WTC11 (cell line): ENCODE measurements at regions not wholly inside any gene's neighbourhood (a gene's known extent, or its start where the extent isn't known, plus 50 kb on each side); places are given as distances from the start of the nearest gene placed in this dataset.

Source experiments
- ATAC-seq: fragments of 200-7000 bp; cut with Tn5 transposase; 2 replicates; pipeline ENCODE4 v1.10.0; 2021; ENCODE audit warnings: mild to moderate bottlenecking, moderate library complexity
- CTCF ChIA-PET: fragments of 300-600 bp; sonication (Branson Sonifier 250); formaldehyde crosslinking; loops from one replicate; lab custom pipeline; 2021; ENCODE audit warnings: antibody characterized with exemption; lab: Charles Lee
- POLR2A ChIA-PET: fragments of 350-600 bp; sonication (Branson Sonifier 250); formaldehyde crosslinking; loops from one replicate; lab custom pipeline; 2021; ENCODE audit warnings: antibody characterized with exemption; lab: Charles Lee
- DNase-seq: peaks from one replicate; pipeline ENCODE4 v3.0.0; 2021; ENCODE audit warnings: low spot score
- H3K27ac Mint-ChIP-seq: 2 replicates; pipeline ENCODE4 v1.8.0; 2021; ENCODE audit warnings: mixed read lengths
- H3K27me3 Mint-ChIP-seq: 2 replicates; pipeline ENCODE4 v1.8.0; 2021; ENCODE audit warnings: low read depth, mild to moderate bottlenecking, moderate library complexity, mixed read lengths
- H3K36me3 Mint-ChIP-seq: 2 replicates; pipeline ENCODE4 v1.8.0; 2021; ENCODE audit warnings: mixed read lengths
- H3K4me1 Mint-ChIP-seq: 2 replicates; pipeline ENCODE4 v1.8.0; 2022; ENCODE audit warnings: mixed read lengths
- H3K4me3 Mint-ChIP-seq: 2 replicates; pipeline ENCODE4 v1.8.0; 2021; ENCODE audit warnings: mild to moderate bottlenecking, moderate library complexity, mixed read lengths
- H3K9me3 Mint-ChIP-seq: 2 replicates; pipeline ENCODE4 v1.8.0; 2021; ENCODE audit warnings: mixed read lengths
- AFF4 ChIP-seq: sonication (generic); formaldehyde crosslinking; IDR thresholded peaks from 2 replicates; pipeline ENCODE4 v1.8.1; 2023; ENCODE audit warnings: mild to moderate bottlenecking, missing genetic modification reagents, borderline replicate concordance
- ATF2 ChIP-seq: sonication (generic); formaldehyde crosslinking; IDR thresholded peaks from 2 replicates; pipeline ENCODE4 v1.8.1; 2022; ENCODE audit warnings: low read depth, missing genetic modification reagents, borderline replicate concordance
- CDX4 ChIP-seq: fragments of 250-450 bp; sonication (Bioruptor Pico); IDR thresholded peaks from 2 replicates; pipeline ENCODE4 v1.9.0; 2021; ENCODE audit warnings: moderate library complexity, mild to moderate bottlenecking, inconsistent platforms, borderline replicate concordance
- CREB1 ChIP-seq: sonication (generic); formaldehyde crosslinking; IDR thresholded peaks from 2 replicates; pipeline ENCODE4 v1.8.0; 2023; ENCODE audit warnings: mild to moderate bottlenecking, missing genetic modification reagents
- CREM ChIP-seq: sonication (generic); formaldehyde crosslinking; IDR thresholded peaks from 2 replicates; pipeline ENCODE4 v1.8.1; 2022; ENCODE audit warnings: mild to moderate bottlenecking, missing genetic modification reagents, moderate library complexity
- CTCF ChIP-seq: fragments of 200-600 bp; IDR thresholded peaks from 2 replicates; pipeline ENCODE4 v1.8.0; 2022; ENCODE audit warnings: antibody characterized with exemption
- E2F1 ChIP-seq: sonication (generic); formaldehyde crosslinking; IDR thresholded peaks from 2 replicates; pipeline ENCODE4 v1.8.0; 2022; ENCODE audit warnings: mild to moderate bottlenecking, missing genetic modification reagents
- EMX1 ChIP-seq: fragments of 250-450 bp; sonication (Bioruptor Pico); IDR thresholded peaks from 2 replicates; pipeline ENCODE4 v1.8.0; 2021; ENCODE audit warnings: mild to moderate bottlenecking
- FOXJ3 ChIP-seq: sonication (generic); formaldehyde crosslinking; IDR thresholded peaks from 2 replicates; pipeline ENCODE4 v1.9.0; 2021; ENCODE audit warnings: missing genetic modification reagents, mild to moderate bottlenecking, borderline replicate concordance
- FOXP4 ChIP-seq: sonication (generic); formaldehyde crosslinking; IDR thresholded peaks from 2 replicates; pipeline ENCODE4 v1.8.0; 2022; ENCODE audit warnings: mild to moderate bottlenecking, missing genetic modification reagents
- MLX ChIP-seq: sonication (generic); formaldehyde crosslinking; IDR thresholded peaks from 2 replicates; pipeline ENCODE4 v1.8.1; 2023; ENCODE audit warnings: mild to moderate bottlenecking, missing genetic modification reagents, moderate library complexity
- NFE2L1 ChIP-seq: sonication (generic); formaldehyde crosslinking; IDR thresholded peaks from 2 replicates; pipeline ENCODE4 v1.8.1; 2023; ENCODE audit warnings: missing genetic modification reagents
- NFYB ChIP-seq: sonication (generic); formaldehyde crosslinking; conservative IDR thresholded peaks from 2 replicates; pipeline ENCODE4 v1.8.0; 2022; ENCODE audit warnings: low read depth, missing genetic modification reagents
- RELA ChIP-seq: sonication (generic); formaldehyde crosslinking; IDR thresholded peaks from 2 replicates; pipeline ENCODE4 v1.8.1; 2022; ENCODE audit warnings: missing genetic modification reagents, mild to moderate bottlenecking, borderline replicate concordance
- USF2 ChIP-seq: sonication (generic); formaldehyde crosslinking; IDR thresholded peaks from 2 replicates; pipeline ENCODE4 v1.8.1; 2023; ENCODE audit warnings: mild to moderate bottlenecking, missing genetic modification reagents, moderate library complexity
- ZBTB21 ChIP-seq: sonication (generic); formaldehyde crosslinking; IDR thresholded peaks from 2 replicates; pipeline ENCODE4 v1.8.1; 2023; ENCODE audit warnings: mild to moderate bottlenecking, missing genetic modification reagents, borderline replicate concordance
- ZNF219 ChIP-seq: sonication (generic); formaldehyde crosslinking; IDR thresholded peaks from 2 replicates; pipeline ENCODE4 v1.8.0; 2023; ENCODE audit warnings: missing genetic modification reagents, mild to moderate bottlenecking, borderline replicate concordance
- ZNF532 ChIP-seq: fragments of 250-450 bp; sonication (Bioruptor Pico); IDR thresholded peaks from 2 replicates; pipeline ENCODE4 v1.9.0; 2021; ENCODE audit warnings: mild to moderate bottlenecking, borderline replicate concordance
- ZNF671 ChIP-seq: fragments of 250-450 bp; sonication (Bioruptor Pico); IDR thresholded peaks from 2 replicates; pipeline ENCODE4 v1.8.0; 2021; ENCODE audit warnings: mild to moderate bottlenecking

- TF ChIP-seq USF2 (CRISPR knock-in tag) = no peak
- no peak for TF ChIP-seq EMX1 (CRISPR knock-in tag)
- TF ChIP-seq AFF4 = no peak
- no peak for TF ChIP-seq CTCF
- TF ChIP-seq ZNF671 (CRISPR knock-in tag) = no peak
- TF ChIP-seq CREB1 (CRISPR knock-in tag) = no peak
- TF ChIP-seq NFE2L1 (CRISPR knock-in tag) = no peak
These were observed 312.6 kb upstream of the CXADR start (continued) for GRCh38 chr21:17200250-17200649.

- Mint-ChIP-seq H3K4me1 (peaks cover 8% of the 10 kb centered on the region), H3K27me3 (no peaks in the 10 kb centered on the region), H3K4me3 (no peak overlapping the region), H3K36me3 (no peaks in the 10 kb centered on the region; the same call in 1 of the 2 replicates), H3K27ac (no peak overlapping the region), H3K9me3 (peaks cover 18% of the 10 kb centered on the region)
- ATAC-seq = no peak
- ChIA-PET POLR2A (no interaction called here), CTCF (no interaction called here)
- no peak for DNase-seq
- no peak for TF ChIP-seq ZNF532
- no peak for TF ChIP-seq MLX
- no peak for TF ChIP-seq ZNF219
- no peak for TF ChIP-seq ATF2 (CRISPR knock-in tag)
- no peak for TF ChIP-seq NFYB (CRISPR knock-in tag)
- no peak for TF ChIP-seq E2F1 (CRISPR knock-in tag)
- TF ChIP-seq CDX4 (CRISPR knock-in tag) = no peak
- TF ChIP-seq RELA (CRISPR knock-in tag) = no peak
- TF ChIP-seq ZBTB21 (CRISPR knock-in tag) = no peak
- TF ChIP-seq FOXJ3 (CRISPR knock-in tag) = no peak
- no peak for TF ChIP-seq ZNF671 (CRISPR knock-in tag)
- no peak for TF ChIP-seq CREM (CRISPR knock-in tag)
- no peak for TF ChIP-seq FOXP4
These were observed 311.0 kb upstream of the CXADR start for GRCh38 chr21:17201741-17202260.
